HL-60 (cell line): ENCODE measurements at regions not wholly inside any gene's neighbourhood (a gene's known extent, or its start where the extent isn't known, plus 50 kb on each side); places are given as distances from the start of the nearest gene placed in this dataset.
"Not testable (repeated sequence)": the region's sequence is repeated elsewhere in the genome, so short reads cannot be mapped to it uniquely, and the experiment has no call there.

Experiments used
- CTCF ChIP-seq: IDR thresholded peaks from one replicate; pipeline ENCODE4 v1.5.1; 2011; ENCODE audit warnings: low read length, control low read depth, inconsistent platforms; ENCODE audit not compliant: insufficient read depth
- GABPA ChIP-seq: IDR thresholded peaks from 2 replicates; pipeline ENCODE4 v1.6.1; 2012; ENCODE audit warnings: low read depth
- POLR2AphosphoS5 ChIP-seq: IDR thresholded peaks from 2 replicates; pipeline ENCODE4 v1.6.1; 2012; ENCODE audit warnings: low read depth
- REST ChIP-seq: IDR thresholded peaks from 2 replicates; pipeline ENCODE4 v1.6.1; 2012; ENCODE audit warnings: low read depth; ENCODE audit not compliant: insufficient replicate concordance
- SPI1 ChIP-seq: IDR thresholded peaks from 2 replicates; pipeline ENCODE4 v1.6.1; 2012; ENCODE audit warnings: low read depth, mild to moderate bottlenecking, borderline replicate concordance

DNA sequence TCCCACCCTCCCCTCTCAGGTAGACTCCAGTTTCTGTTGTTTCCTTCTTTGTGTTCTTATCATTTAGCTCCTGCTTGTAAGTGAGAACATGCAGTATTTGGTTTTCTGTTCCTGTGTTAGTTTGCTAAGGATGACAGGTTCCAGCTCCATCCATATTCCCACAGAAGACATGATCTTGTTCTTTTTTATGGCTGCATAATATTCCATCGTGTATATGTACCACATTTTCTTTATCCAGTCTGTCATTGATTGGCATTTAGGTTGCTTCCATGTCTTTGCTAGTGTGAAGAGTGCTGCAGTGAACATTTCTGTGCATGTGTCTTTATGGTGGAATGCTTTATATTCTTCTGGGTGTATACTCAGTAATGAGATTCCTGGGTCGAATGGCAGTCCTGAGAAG lies 95.2 kb downstream of the CDC42EP3 start:
- TF ChIP-seq CTCF, GABPA, REST, POLR2AphosphoS5, SPI1: not testable (repeated sequence)
